Gastroesophageal sphincter (tissue), 3 donors: ENCODE measurements at regions not wholly inside any gene's neighbourhood (a gene's known extent, or its start where the extent isn't known, plus 50 kb on each side); places are given as distances from the start of the nearest gene placed in this dataset.

Source experiments
- CTCF ChIP-seq, 4 experiments: fragments of 200-600 bp in 2 of 4; fragments of 450-650 bp in 2 of 4; sonication (generic) in 1 of 4; IDR thresholded peaks; one replicate each; pipeline ENCODE4 v1.5.1; 2017 to 2019; ENCODE audit warnings: antibody characterized with exemption in 4 of 4, mild to moderate bottlenecking in 2 of 4, moderate library complexity in 2 of 4
- EP300 ChIP-seq: sonication (generic); formaldehyde crosslinking; IDR thresholded peaks from one replicate; pipeline ENCODE4 v1.6.1; 2017; ENCODE audit warnings: antibody characterized with exemption, mild to moderate bottlenecking
- POLR2A ChIP-seq, 2 donors: fragments of 450-650 bp; IDR thresholded peaks; one replicate each; pipeline ENCODE4 v1.6.1; 2017; ENCODE audit warnings: antibody characterized with exemption in 2 of 2, mild to moderate bottlenecking in 2 of 2, moderate library complexity in 1 of 2
- POLR2AphosphoS5 ChIP-seq: sonication (generic); formaldehyde crosslinking; IDR thresholded peaks from one replicate; pipeline ENCODE4 v1.6.1; 2017; ENCODE audit warnings: antibody characterized with exemption

GRCh38 chr18:57210716-57211411 is 64.0 kb downstream of the BOD1L2 start:
- TF ChIP-seq CTCF (IDR thresholded peaks at IDR 0.05) (no peak), POLR2A (IDR thresholded peaks at IDR 0.05) (no peak), POLR2AphosphoS5 (no peak), EP300 (no peak)
